GM21825 (cell line): ENCODE measurements at regions not wholly inside any gene's neighbourhood (a gene's known extent, or its start where the extent isn't known, plus 50 kb on each side); places are given as distances from the start of the nearest gene placed in this dataset.
"Not testable (repeated sequence)": the region's sequence is repeated elsewhere in the genome, so short reads cannot be mapped to it uniquely, and the experiment has no call there.

Experiments used
- ATAC-seq: cut with Tn5 transposase; IDR thresholded peaks from one replicate; pipeline ENCODE4 v1.9.1; 2021; ENCODE audit warnings: mild to moderate bottlenecking, moderate library complexity; ENCODE audit not compliant: unreplicated experiment

DNA sequence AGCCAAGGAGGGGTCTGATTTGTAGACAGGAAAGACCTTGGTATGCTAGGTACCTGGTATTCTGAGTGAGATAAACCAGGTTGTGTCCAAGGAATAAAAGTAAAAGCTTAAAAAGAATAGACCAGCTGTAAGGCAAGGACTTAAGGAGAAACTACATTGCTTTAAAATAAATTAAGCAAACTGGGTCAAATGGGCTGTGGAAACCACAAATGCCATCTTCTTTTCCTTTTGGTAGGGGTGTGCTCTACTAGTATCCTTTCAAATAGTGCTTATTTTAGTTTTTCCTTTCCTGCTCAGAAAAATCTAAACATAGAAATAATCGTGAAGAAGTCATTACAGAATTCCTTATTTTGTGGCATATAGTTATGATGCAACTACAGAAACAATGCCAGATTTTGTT, 138.6 kb upstream of the KLF12 start:
- ATAC-seq = no peak

DNA sequence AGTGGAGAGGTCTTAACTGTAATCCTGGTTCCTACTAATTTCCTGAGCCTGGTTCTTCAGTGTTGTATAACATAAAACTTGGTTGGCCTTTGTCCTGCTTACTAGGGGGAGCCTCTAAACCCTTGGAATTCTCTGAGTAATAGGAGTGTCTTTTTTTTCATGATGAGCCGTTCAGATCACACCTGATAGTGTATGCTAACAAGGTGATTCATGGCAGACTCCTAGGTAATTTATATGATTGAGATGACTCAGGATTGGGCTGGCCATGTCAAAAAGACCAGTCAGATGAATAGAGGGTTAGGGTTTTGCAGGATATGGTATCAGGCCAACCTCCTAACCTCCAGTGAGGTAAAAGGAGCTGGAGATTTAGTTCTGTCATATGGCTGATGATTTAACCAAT, 135.8 kb upstream of the KLF12 start:
- ATAC-seq = no peak

DNA sequence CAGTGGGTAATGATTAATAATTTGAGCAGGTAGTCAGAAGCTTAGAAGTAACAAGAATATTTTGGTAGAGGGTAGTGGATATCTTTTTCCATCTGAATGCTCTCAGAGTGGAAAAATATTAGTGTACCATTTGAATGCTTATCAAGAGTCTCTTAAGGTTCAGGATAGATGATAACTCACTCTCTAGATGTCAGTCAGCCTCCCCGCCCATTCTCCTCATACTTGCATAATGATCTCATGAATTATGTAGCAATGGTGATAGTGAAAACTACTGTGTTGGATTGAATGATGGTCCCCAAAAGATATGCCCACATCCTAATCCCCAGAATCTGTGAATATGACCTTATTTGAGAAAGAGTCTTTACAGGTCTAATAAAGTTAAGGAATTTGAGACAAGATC, 132.7 kb upstream of the KLF12 start:
- ATAC-seq = no peak

DNA sequence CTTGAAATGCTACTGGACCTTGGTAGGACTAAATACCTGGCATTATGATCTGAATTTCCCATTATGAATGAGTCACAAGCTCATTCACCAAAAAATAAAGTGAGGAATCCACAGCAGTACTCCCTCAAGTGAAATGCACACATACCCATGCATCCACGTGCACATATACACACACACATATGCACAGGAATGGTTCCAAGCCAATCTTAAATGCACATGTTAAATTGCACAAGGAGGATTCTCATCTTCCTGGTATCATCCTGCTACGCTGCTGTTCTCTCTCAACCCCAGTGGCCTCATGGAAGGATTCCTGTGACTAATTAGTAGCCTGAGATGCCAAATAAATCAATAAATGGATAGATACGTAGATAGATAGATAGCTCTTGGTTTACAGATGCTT, 132.1 kb upstream of the KLF12 start:
- ATAC-seq = no peak

DNA sequence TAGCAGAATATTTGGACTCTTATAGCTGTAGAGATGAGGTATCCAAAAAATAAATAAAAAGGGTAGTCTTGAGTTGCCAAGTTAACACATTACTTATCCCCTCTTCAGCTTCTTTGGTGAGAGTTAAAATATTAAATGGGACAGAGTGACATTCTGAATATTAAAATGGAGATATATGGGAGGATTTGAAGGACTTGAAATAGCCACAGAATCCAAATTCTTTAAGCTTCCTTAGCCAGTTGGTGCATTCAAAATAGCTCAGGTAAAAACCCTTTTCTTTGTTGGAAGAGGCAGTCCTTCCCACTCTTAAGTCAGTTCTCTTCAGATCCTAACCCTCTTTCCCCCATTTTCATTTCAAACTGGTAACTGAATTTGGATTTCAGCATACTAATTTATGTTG, 130.1 kb upstream of the KLF12 start:
- no peak for ATAC-seq

DNA sequence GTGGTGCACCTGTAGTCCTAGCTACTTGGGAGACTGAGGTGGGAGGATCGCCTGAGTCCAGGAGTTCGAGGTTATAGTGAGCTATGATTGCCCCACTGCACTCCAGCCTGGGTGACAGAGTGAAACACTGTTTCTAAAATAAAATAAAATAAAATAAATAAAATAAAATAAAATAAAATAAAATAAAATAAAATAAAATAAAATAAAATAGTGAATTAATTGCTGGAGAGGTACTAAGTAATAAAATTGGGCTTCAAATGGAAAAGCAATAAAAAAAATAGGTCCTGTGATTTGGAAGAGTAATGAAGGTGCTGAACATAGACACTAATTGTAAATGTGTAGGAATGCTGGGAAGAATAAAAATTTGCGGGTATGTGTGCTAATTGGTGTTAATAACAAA, 126.2 kb upstream of the KLF12 start:
- not testable (repeated sequence) for ATAC-seq

DNA sequence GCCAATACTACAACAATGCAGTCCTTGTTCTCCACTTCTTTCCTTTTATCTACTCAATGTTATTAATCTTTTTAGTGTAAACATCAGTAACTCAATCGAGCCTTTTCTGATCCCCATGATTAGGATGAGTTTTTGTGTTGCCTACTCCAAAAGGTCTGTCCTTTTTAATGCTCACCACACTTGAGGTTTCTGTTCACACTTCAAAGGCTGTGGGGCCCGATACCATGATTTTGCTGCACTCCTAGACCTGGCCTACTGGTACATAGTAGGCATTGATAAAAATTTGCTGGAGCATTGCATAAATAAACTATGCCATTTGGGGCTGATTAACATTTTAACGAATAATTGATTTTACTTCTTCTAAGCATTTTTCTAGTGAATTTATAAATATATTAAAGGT, 125.4 kb upstream of the KLF12 start:
- ATAC-seq = no peak

DNA sequence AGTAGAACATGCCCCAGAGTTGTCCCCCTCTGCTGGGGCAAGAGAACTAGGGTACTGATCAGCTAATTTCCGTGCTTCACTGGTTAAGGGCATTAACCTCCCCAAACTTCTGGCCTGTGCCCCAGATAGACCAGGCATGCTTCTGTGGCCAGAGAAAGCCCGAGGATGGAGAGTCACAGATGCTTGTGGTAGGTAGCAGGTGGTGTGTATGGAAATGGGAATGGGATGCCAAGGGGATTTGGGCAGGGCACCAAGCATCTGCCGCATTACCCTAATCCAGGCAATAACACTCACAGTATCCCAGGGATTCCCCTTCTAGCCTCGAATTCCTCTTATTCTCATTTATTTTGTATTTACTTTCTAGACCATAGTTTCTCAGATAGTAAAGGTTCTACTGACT, 124.8 kb upstream of the KLF12 start:
- ATAC-seq = no peak

DNA sequence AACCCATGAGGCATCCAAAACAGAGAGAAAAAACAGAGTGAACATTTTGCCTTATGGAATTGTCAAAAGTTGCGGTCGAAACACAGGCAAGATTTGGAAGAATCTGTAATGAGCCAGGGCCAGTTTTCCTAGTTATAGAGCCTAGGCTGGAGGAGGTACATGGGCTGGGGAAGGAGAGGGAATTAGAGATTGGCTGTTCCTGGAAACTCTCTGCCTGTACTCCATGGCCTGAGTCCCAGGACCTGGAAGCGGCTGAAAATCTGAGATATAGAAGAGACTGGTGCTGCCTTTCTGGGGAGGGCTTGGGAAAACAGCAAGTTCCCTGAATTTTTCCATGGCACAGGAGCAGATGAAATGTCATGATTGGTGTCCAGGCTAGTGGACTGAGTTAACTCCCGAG, 122.8 kb upstream of the KLF12 start:
- no peak for ATAC-seq

DNA sequence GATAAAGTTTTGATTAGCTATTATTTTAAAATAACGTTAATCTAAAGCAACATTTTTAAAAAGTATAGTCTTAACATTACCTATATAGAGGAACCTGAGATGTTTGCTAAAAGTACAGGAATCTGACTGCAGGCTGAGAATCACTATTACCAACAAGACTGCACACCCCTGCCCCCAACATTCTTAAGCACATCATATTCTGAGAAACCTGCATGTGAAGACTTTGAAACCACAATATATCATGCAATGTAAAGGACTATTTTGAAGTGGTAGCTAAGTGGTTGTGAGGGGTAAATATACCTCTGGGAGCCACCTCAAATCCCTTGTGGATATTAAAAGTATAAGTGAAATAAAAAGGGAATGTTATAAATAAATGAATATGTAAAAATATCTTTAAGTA, 119.0 kb upstream of the KLF12 start:
- ATAC-seq = no peak

DNA sequence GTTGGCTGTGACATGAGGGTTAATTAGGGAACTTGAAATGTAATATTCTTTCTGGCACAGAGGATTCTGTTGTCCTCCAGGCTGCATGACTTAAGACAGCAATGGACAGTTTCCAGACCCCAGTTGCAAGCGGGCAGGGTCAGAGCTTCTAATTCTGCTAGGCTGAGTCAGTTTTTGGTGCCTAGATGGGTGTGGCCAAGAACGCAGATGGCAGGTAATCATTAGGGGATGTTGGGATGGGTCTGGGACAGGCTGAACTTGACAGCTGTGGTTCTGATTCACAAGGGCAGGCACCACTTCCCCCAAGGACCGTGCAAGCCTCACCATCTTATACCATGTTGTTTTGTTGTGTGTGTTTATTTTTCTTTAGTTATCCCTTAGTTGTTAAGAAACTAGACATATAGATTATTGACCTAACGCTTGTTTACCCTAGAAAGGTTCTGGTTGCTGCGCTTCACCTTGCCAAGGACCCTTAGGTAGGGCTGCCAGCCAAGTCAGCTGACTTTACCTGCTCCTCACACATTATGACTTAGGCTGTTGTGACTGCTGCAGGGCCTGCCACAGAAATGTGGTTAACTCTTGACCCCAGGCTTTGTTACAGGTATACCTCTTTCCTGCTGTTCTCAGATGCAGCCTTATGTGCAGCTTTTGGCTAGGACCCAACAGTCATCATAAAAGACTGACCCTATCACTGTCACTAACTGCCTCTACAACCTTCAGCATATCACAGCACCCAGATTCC, 117.7 kb upstream of the KLF12 start:
- ATAC-seq = no peak

DNA sequence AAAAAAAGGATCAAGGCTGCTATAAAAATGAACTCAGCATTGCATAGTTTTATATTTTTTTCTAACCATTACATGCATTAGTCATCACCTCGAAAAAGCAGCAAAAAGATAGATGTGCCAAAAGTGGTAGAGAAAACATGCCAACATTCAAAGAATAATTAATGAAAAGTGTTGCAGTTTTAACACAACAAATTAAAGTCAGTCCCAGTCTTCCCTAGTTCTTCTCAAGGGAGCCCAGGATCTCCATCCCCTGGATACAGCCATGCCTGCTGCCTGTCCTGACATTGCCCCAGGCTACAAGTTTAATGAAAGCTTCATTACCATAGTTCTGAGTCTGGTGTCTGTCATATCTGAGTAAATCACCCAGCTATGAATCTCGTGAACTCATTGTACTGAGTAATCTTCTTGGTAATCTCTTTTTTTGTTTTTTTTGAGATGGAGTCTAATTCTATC, 116.6 kb upstream of the KLF12 start:
- ATAC-seq = no peak

DNA sequence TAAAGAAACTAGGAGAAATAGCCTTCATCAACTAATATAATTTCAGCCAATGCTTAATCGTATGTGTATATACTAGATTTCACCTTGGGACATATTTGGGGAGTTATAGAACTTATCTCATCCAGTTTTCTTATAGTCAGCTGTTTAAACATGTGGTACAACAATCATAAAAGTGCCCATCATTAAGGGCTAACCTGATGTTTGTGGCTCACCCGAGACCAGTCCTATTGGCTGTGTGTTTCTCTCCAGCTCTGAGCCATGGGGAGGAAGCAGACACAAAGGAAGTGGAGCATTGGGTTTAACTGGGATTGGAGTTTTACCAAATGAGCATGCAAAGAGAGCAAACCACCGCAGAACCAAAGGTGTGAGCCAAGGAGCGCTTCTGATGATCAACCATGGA, 114.3 kb upstream of the KLF12 start:
- no peak for ATAC-seq

DNA sequence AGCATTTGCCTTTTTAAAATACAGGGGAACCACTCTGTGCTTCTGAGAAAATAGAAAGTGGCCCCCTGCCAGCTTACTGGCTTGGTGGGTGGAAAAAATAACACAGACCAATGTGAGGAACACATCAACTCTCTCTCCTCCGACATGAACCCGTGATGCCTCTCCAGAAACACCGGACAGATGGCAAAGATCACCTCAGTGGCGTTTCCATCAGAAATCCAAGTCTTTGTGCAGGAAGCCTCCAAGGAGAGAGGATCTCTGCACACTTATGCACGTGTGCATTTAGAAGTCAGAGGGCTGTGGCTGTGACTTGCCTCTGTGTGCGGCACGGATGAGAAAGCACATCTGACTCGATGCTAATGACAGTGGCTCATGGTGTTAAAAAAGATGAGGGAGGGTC, 112.3 kb upstream of the KLF12 start:
- ATAC-seq = no peak

DNA sequence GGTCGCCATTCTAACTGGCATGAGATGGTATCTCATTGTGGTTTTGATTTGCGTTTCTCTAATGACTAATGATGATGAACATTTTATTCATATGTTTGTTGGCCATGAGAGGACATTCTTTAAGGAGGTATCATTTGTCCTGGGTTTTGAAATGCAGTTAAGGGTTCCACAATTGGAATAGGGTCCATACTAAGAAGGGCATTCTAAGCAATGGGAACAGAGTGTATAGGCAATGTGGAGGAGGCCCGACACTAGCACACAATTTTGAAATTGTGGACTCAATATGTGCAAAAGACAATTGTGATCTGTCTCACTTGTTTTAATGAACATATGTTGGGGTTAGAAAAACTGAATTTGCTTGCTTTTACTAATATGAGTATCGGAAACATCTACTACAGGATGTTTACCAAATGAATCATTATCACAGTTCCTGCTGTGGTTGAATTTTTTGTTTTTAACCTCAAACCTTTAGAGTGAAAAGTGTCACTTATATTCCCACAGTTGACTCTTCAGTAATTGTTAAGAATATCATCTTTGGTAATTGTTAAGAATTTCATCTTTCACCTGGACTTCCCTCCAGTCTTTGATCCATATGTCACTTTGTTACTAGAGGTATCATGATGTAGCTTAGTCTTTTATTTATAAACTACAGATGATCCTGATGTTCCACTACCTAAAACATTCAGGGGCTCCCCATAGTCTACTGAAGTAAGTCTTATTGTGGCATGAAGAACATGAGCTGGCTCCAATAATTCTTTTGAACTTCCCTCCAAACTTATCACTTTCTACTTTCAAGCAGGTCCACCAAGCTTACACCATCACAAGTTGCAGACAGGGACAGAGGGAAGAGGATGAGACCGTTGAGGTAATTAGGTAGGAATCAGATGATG, 109.7 kb upstream of the KLF12 start:
- no peak for ATAC-seq

DNA sequence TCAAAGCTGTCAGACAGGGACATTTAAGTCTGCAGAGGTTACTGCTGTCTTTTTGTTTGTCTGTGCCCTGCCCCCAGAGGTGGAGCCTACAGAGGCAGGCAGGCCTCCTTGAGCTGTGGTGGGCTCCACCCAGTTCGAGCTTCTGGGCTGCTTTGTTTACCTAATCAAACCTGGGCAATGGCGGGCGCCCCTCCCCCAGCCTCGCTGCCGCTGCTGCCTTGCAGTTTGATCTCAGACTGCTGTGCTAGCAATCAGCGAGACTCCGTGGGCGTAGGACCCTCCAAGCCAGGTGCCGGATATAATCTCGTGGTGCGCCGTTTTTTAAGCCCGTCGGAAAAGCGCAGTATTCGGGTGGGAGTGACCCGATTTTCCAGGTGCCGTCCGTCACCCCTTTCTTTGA, 107.1 kb upstream of the KLF12 start:
- not testable (repeated sequence) for ATAC-seq

DNA sequence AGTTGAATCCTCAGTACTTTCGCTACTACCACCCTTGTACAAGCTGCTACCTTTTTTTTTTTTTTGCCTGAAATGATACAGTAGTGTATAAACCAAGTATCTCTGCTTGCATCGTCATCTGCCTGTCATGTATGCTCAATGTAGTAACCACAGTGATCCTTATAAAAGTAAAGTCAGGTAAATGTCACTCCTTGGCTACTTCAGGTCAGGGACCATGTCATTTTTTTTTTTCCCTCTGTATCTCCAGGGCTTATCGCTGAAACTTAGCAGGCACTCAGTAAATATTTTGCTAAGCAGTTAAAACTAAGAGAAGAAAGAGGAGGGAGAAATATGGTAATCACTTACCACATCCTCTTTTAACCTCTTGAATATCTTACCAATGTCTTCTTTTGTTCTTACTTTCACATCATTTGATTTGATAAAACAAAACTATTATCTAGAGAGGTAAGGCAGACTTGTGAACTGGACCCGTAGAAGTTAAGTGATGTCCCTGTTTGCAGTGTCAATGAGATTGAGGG, 96.8 kb upstream of the KLF12 start:
- no peak for ATAC-seq

DNA sequence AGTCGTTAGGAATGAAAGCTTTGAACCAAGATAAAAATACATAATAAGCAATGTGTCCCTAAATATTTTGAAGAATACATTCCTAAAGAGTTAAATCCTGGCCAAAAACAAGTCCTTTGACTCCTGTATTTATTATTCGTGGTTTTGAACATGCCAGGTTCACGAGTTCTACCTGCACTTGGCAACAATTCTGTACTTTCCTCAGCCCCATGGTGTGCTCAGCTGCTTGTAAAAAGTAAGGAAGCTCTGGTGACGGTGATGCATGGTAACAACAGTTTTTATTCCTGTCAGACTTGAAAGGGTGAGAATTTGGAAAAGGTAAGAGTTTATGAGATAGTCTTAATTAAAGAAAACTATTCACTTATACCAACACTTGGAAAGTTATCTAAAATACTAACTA, 95.0 kb upstream of the KLF12 start:
- ATAC-seq = no peak

DNA sequence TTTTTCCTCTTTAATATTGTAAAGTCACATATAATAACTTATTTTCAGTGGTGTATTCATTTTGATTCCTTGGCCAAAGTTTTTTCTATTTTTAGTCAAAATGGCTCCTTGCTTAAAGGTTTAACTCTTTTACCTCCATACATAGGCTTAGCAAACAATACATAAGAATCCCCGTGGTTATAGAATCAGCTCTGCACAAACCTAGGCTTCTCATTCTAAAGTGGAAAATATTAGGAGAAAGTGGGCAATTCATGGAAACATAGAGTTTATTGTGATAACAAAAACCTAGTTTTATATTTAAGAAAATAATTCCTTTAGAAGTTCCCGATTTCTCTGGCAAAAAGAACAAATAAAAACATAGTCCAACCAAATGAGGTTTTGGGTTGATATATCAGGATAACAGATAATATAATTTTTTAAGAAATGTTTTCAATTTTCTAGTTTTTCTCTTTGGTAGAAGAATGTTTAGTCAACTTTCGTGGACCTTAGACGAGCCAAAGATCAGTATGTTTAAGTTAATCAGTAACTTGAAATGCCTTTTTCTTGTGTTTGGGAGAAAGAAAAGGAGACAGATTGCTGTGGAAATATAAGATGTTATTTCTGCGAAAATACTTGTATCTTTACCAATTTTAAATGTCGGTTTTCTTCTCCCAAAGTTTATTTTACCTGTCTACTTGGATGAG, 93.4 kb upstream of the KLF12 start:
- ATAC-seq = no peak

DNA sequence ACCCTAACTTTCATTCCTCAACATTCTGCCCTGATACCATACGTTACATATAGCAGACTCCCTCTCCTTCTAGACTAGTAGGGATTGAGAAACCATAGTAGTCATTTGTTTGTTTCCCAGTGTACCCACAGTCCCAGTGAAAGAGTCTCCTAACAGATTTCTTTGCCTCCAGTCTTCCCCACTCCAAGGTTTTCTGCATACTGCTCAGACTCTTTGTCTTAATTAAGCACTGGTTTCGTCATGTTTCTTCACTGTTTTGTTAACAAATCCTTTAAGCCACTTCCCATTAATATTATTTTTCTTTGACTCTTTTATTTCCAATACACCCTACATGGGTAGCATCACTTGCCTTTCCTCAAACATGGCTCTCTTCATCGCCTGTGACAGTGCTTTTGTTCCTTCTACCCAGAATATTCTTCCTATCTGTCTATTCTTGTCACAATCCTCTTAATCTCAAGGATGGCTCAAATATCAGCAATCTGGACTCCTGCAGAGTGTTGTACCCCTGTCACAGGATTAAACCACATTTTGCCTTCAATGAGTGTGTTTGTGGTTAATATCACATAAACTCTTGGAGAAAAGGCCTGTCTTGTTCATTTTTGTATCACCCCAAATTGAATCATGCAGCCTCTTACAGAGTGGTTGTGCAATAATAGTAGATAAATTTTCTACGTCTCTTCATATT, 92.7 kb upstream of the KLF12 start:
- no peak for ATAC-seq

DNA sequence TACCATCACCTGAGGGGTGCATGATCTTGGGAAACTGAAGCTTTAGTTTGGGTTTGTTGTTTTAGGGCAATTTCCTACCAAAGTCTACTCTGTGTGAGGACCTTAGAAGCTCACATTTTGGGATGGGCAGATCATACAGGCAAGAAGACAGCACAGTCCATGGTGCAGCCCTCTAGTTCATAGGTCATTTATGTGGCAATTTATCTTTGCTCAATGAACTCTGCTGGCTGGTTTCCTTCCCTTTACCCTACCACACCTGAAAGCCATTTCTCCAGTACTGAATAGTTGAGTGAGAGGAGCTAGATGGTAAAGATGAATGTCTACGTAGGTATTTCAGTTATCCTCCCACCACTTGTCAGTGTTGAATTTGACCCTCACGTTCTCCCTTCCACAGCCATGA, 87.5 kb upstream of the KLF12 start:
- ATAC-seq = no peak
